ENCODE measurements at regions not wholly inside any gene's neighbourhood (a gene's known extent, or its start where the extent isn't known, plus 50 kb on each side); places are given as distances from the start of the nearest gene placed in this dataset.
"Not testable (repeated sequence)": the region's sequence is repeated elsewhere in the genome, so short reads cannot be mapped to it uniquely, and the experiment has no call there.

- Histone ChIP-seq H3K27me3 (ENCODE audit: control insufficient read depth, insufficient read depth) (no peaks in the 10 kb centered on the region), H3K4me1 (ENCODE audit: control insufficient read depth, insufficient read depth, low read length) (no peaks in the 10 kb centered on the region), H3K4me3 (ENCODE audit: low read length) (no peak overlapping the region), H3K27ac (ENCODE audit: low read length) (no peak overlapping the region), H3K9me3 (ENCODE audit: control insufficient read depth, low read length) (no peaks in the 10 kb centered on the region)
- WGBS: 51% methylated on average over 6 of the region's 6 CpGs
- ATAC-seq (no peak), DNase-seq (no peak)
- intact Hi-C loops (cut with DNase I): no loop called here
These were observed 399.7 kb downstream of the NPIPA8 start for GRCh38 chr16:17936766-17937402.

GRCh38 chr16:17930280-17930679 is 406.3 kb downstream of the NPIPA8 start:
- no peak overlapping the region for H3K27ac ChIP-seq (ENCODE audit: low read length)
- H3K27me3 ChIP-seq (ENCODE audit: control insufficient read depth, insufficient read depth): no peaks in the 10 kb centered on the region
- DNase-seq (no peak), ATAC-seq (no peak)
- WGBS: 53% methylated on average over 1 of the region's 1 CpG
- intact Hi-C loops (cut with DNase I): no loop called here
- H3K4me1 ChIP-seq (ENCODE audit: control insufficient read depth, insufficient read depth, low read length): no peaks in the 10 kb centered on the region
- no peaks in the 10 kb centered on the region for H3K9me3 ChIP-seq (ENCODE audit: control insufficient read depth, low read length)
- no peak overlapping the region for H3K4me3 ChIP-seq (ENCODE audit: low read length)

- intact Hi-C loops (cut with DNase I): no loop called here
- no peak for ATAC-seq
- Histone ChIP-seq H3K4me3 (ENCODE audit: low read length) (no peak overlapping the region), H3K27me3 (ENCODE audit: control insufficient read depth, insufficient read depth) (no peaks in the 10 kb centered on the region), H3K4me1 (ENCODE audit: control insufficient read depth, insufficient read depth, low read length) (no peaks in the 10 kb centered on the region), H3K9me3 (ENCODE audit: control insufficient read depth, low read length) (no peaks in the 10 kb centered on the region), H3K27ac (ENCODE audit: low read length) (no peak overlapping the region)
- WGBS: 37% methylated on average over 4 of the region's 4 CpGs
- no peak for DNase-seq
These were observed 409.6 kb downstream of the NPIPA8 start for GRCh38 chr16:17926866-17927399.

- ATAC-seq: no peak
- no peak for DNase-seq
- Histone ChIP-seq H3K27me3 (ENCODE audit: control insufficient read depth, insufficient read depth) (no peaks in the 10 kb centered on the region), H3K4me3 (ENCODE audit: low read length) (no peak overlapping the region), H3K27ac (ENCODE audit: low read length) (no peak overlapping the region), H3K9me3 (ENCODE audit: control insufficient read depth, low read length) (no peaks in the 10 kb centered on the region), H3K4me1 (ENCODE audit: control insufficient read depth, insufficient read depth, low read length) (no peaks in the 10 kb centered on the region)
- intact Hi-C loops (cut with DNase I): no loop called here
- 71% methylated on average over 5 of the region's 5 CpGs for WGBS
These were observed 410.1 kb downstream of the NPIPA8 start for GRCh38 chr16:17926461-17926860.

- no peaks in the 10 kb centered on the region for H3K4me1 ChIP-seq (ENCODE audit: control insufficient read depth, insufficient read depth, low read length)
These were observed 410.8 kb downstream of the NPIPA8 start for GRCh38 chr16:17925761-17926160.

GRCh38 chr16:17921357-17921978 is 415.1 kb downstream of the NPIPA8 start:
- 44% methylated on average over 2 of the region's 2 CpGs for WGBS
- H3K27ac ChIP-seq (ENCODE audit: low read length): no peak overlapping the region
- DNase-seq (peak in 1 of 3 donors; percentile 46), ATAC-seq (no peak)
- H3K27me3 ChIP-seq (ENCODE audit: control insufficient read depth, insufficient read depth): no peaks in the 10 kb centered on the region
- no peaks in the 10 kb centered on the region for H3K4me1 ChIP-seq (ENCODE audit: control insufficient read depth, insufficient read depth, low read length)
- intact Hi-C loops (cut with DNase I): no loop called here
- no peak overlapping the region for H3K4me3 ChIP-seq (ENCODE audit: low read length)
- H3K9me3 ChIP-seq (ENCODE audit: control insufficient read depth, low read length): no peaks in the 10 kb centered on the region

More at GRCh38 chr16:17925761-17926160, 410.8 kb downstream of the NPIPA8 start:
- intact Hi-C loops (cut with DNase I): no loop called here
- DNase-seq (no peak), ATAC-seq (no peak)
- H3K9me3 ChIP-seq (ENCODE audit: control insufficient read depth, low read length): no peaks in the 10 kb centered on the region
- WGBS: 85% methylated on average over 6 of the region's 6 CpGs
- no peak overlapping the region for H3K4me3 ChIP-seq (ENCODE audit: low read length)
- no peak overlapping the region for H3K27ac ChIP-seq (ENCODE audit: low read length)
- H3K27me3 ChIP-seq (ENCODE audit: control insufficient read depth, insufficient read depth): no peaks in the 10 kb centered on the region

GRCh38 chr16:17917316-17918019 is 419.1 kb downstream of the NPIPA8 start:
- no peaks in the 10 kb centered on the region for H3K9me3 ChIP-seq (ENCODE audit: control insufficient read depth, low read length)
- H3K4me3 ChIP-seq (ENCODE audit: low read length): no peak overlapping the region
- ATAC-seq (no peak), DNase-seq (no peak)
- WGBS: 75% methylated on average over 3 of the region's 3 CpGs
- intact Hi-C loops (cut with DNase I): no loop called here
- H3K27me3 ChIP-seq (ENCODE audit: control insufficient read depth, insufficient read depth): no peaks in the 10 kb centered on the region
- no peak overlapping the region for H3K27ac ChIP-seq (ENCODE audit: low read length)
- H3K4me1 ChIP-seq (ENCODE audit: control insufficient read depth, insufficient read depth, low read length): no peaks in the 10 kb centered on the region

GRCh38 chr16:17915791-17916190 is 420.7 kb downstream of the NPIPA8 start:
- no peak overlapping the region for H3K4me3 ChIP-seq (ENCODE audit: low read length)
- DNase-seq (no peak), ATAC-seq (no peak)
- no peaks in the 10 kb centered on the region for H3K27me3 ChIP-seq (ENCODE audit: control insufficient read depth, insufficient read depth)
- WGBS: 80% methylated on average over 5 of the region's 5 CpGs
- no peaks in the 10 kb centered on the region for H3K4me1 ChIP-seq (ENCODE audit: control insufficient read depth, insufficient read depth, low read length)
- intact Hi-C loops (cut with DNase I): no loop called here
- no peak overlapping the region for H3K27ac ChIP-seq (ENCODE audit: low read length)
- no peaks in the 10 kb centered on the region for H3K9me3 ChIP-seq (ENCODE audit: control insufficient read depth, low read length)

- no peaks in the 10 kb centered on the region for H3K4me1 ChIP-seq (ENCODE audit: control insufficient read depth, insufficient read depth, low read length)
- no peaks in the 10 kb centered on the region for H3K27me3 ChIP-seq (ENCODE audit: control insufficient read depth, insufficient read depth)
- H3K27ac ChIP-seq (ENCODE audit: low read length): no peak overlapping the region
- no peak overlapping the region for H3K4me3 ChIP-seq (ENCODE audit: low read length)
- DNase-seq: no peak
- intact Hi-C loops (cut with DNase I): no loop called here
- no peak for ATAC-seq
- no peaks in the 10 kb centered on the region for H3K9me3 ChIP-seq (ENCODE audit: control insufficient read depth, low read length)
- WGBS: 61% methylated on average over 1 of the region's 1 CpG
These were observed 422.4 kb downstream of the NPIPA8 start for GRCh38 chr16:17914168-17914567.

- H3K27me3 ChIP-seq (ENCODE audit: control insufficient read depth, insufficient read depth); DNase-seq; ATAC-seq; H3K4me3 ChIP-seq (ENCODE audit: low read length); intact Hi-C loops (cut with DNase I); H3K9me3 ChIP-seq (ENCODE audit: control insufficient read depth, low read length); H3K27ac ChIP-seq (ENCODE audit: low read length); H3K4me1 ChIP-seq (ENCODE audit: control insufficient read depth, insufficient read depth, low read length): not testable (repeated sequence)
- WGBS: no CpG with 5 or more reads among the region's 1 CpG
These were observed 425.0 kb downstream of the NPIPA8 start for GRCh38 chr16:17911578-17911977.

- DNase-seq; H3K9me3 ChIP-seq (ENCODE audit: control insufficient read depth, low read length); H3K4me1 ChIP-seq (ENCODE audit: control insufficient read depth, insufficient read depth, low read length); H3K27me3 ChIP-seq (ENCODE audit: control insufficient read depth, insufficient read depth); H3K4me3 ChIP-seq (ENCODE audit: low read length); ATAC-seq; H3K27ac ChIP-seq (ENCODE audit: low read length); intact Hi-C loops (cut with DNase I): not testable (repeated sequence)
- WGBS: 89% methylated on average over 10 of the region's 10 CpGs
These were observed 429.9 kb downstream of the NPIPA8 start for GRCh38 chr16:17906626-17907025.
